ENCODE measurements at regions not wholly inside any gene's neighbourhood (a gene's known extent, or its start where the extent isn't known, plus 50 kb on each side); places are given as distances from the start of the nearest gene placed in this dataset.

DNA sequence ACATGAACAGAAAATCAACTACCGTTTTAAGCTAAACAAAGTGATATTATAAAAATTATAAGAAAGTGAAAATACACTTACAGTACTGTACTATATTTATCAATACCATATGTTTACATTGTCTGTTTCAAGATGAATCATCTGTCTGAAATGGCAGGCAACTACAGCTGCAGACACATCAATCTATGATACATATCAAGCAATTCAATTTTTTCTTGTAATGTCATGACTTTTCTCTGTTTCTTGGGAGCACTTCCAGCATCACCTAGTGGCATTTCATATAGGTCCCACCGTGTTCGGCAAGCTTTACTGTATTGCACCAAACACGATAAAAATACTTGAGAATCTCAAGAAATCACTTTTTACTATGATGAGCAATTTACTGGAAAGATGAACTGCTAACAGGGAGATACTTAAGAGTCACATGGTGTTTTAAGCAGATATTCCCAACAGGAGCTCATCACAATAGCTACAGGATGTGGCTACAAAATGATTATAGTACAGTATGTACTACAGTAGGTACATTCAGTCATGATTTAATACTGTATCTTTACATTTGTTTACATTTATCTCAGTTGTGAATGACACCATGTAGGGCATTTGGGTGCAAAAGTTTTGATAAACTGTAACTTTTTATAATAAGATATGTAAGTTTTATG, 207.4 kb downstream of the ADAM29 start:
- no peak for DNase-seq

DNA sequence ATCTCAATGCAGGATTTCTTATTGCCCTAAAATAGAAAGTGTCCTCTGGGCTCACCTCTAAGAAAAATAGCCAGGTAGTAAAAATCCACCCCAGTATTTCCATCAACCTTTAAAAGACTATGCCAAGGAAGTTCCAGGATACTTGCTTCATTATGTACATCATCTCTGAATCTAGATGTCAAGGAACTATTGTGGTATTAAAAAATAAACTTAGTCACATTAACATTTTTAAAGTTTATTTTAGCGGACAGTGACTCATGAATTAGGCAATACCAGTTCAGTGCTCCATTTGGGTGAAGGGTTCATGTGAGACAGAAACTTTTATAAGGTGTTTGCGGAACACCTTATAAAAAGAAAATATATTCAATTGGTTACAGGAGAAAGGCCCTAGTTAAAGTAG, 209.2 kb downstream of the ADAM29 start:
- DNase-seq = no peak

- no peak for DNase-seq
These were observed 211.6 kb downstream of the ADAM29 start for GRCh38 chr4:175129797-175130196.

DNA sequence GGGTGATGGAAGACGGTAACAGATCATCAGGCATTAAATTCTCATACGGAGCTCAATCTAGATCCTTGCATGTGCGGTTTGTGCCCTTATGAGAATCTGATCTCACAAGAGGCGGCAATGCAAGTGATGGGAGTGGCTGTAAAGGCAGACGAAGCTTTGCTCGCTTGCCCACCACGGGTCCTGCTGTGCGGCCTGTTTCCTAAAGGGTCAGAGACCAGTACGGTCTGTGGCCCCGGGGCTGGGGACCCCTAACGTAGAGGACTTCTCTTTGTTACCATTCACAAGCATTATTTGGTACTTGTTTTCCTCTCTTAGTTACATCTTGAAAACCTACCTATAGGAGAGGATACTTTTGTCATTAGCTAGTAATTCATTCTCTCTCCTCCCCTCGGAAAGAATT, 221.0 kb downstream of the ADAM29 start:
- DNase-seq = no peak

DNA sequence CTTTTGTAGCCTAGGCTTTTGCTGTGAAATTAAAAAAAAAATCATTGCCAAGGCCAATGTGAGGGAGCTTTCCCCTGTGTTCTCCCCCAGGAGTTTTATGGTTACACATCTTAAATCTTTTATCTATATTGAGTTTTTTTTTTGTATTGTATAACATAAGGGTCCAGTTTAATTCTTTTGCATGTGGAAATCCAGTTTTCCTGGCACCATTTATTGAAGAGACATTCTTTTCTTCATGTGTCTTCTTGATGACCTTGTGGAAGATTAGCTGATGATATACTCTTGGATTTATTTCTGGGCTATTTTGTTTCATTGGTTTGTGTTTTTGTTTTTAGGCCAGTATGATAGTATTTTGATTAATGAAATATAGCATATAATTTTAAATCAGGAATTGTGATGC, 225.0 kb downstream of the ADAM29 start:
- DNase-seq = no peak

GRCh38 chr4:175146799-175147198, 228.6 kb downstream of the ADAM29 start:
- DNase-seq = no peak

DNA sequence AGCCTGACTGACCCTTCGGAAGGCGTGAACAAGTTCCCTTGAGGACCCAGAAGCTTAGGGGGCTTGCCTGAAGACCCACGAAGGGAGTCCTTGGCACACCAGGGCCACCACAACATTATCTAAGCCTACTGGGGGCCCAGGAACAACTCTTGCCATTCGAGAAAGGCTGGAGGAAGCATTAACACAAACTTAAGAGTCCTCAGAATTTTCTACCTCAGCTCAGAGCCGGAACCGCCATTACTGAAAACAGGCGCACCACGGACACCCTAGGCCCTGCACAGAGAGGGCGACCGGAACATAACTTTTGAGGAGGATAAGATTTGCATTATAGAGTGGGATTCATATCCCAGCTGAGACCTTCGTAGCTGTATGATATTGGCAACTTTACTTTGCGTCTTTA, 229.1 kb downstream of the ADAM29 start:
- DNase-seq = no peak

- no peak for DNase-seq
These were observed 247.9 kb downstream of the ADAM29 start for GRCh38 chr4:175166020-175166419.

DNA sequence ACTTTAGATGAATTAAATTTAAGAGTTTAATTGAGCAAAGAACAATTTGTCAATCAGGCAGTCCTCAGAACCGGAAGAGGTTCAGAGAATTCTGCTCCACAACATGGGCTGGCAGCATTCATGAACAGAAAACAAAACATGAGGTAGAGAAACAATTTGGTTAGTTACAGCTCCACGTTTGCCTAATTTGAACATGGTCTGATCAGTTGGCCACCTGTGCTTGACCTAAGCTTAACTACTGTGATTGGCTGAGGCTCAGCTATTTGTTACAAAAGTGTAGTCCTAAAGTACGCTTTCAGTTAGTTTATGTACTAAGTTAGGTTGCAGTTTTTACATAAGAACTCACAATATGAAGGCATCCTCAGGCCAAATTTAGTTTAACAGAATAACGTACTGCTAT, 258.6 kb downstream of the ADAM29 start:
- no peak for DNase-seq

- DNase-seq = no peak
These were observed 272.5 kb downstream of the ADAM29 start for GRCh38 chr4:175190654-175191053.

- no peak for DNase-seq
These were observed 279.9 kb downstream of the ADAM29 start for GRCh38 chr4:175198056-175198455.

GRCh38 chr4:175215208-175215607, 297.1 kb downstream of the ADAM29 start:
- DNase-seq = no peak

DNA sequence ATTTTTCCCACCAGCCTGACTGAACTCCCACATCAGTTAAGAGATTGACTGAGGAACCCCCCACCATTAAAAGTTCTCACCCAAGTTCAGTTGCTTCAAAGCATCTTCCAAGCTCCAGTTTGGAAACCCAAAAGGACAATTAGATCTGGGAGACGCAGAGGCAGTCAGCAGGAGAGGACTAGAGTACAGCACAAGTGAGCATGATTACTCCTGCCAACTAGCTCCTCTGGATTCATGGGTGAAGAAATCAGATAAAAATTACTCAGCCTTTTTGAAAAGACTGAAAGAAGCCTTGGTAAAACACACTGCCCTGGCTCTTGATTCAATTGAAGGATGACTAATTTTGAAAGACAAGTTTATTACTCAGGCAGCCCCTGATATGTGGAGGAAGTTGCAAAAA, 297.5 kb downstream of the ADAM29 start:
- DNase-seq = no peak

GRCh38 chr4:175229154-175229553, 311.0 kb downstream of the ADAM29 start:
- DNase-seq = no peak

GRCh38 chr4:175234162-175234561, 316.0 kb downstream of the ADAM29 start:
- DNase-seq = no peak

DNA sequence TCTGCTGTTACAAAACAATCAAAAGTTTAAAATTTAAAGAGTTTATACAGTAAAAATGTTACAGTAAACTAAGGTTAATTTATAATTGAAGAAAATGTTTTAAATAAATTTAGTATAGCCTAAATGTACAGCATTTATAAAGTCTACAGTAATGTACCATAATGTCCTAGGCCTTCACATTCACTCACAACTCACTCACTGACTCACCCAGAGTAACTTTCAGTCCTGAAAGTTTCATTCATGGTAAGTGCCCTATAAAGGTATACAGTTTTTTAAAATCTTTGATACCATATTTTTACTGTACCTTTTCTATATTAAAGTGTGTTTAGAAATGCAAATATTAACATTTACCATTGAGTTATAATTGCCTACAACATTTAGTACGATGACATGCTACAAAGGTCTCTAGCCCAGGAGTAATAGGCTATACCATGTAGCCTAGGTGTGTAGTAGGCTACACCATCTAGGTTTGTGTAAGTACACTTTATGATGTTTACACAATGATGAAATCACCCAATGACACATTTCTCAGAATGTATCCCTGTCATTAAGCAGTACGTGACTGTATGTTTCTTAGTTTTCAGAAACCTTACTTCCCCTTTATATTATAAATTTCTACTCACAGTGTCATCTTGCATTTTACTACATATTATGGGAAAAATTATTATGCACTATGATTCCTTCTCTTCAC, 320.8 kb downstream of the ADAM29 start:
- no peak for DNase-seq

DNA sequence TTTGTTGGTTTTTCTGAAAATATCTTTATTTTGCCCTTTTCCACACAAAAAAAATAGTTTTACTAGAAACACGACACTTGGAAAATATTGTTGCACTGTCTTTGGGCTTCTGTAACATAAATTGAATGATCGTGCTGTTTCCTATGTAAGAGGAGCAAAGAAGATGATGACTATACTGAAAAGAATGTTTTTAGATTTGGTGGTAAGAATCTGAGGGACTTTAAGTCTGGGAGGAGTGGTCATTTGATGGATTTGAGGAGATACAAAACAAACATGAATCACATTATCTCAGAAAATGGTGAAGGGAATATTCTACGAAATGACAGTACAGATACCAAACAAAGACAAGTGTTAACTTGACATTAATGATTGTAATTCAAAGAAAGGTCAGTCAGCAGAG, 328.8 kb downstream of the ADAM29 start:
- DNase-seq = no peak

DNA sequence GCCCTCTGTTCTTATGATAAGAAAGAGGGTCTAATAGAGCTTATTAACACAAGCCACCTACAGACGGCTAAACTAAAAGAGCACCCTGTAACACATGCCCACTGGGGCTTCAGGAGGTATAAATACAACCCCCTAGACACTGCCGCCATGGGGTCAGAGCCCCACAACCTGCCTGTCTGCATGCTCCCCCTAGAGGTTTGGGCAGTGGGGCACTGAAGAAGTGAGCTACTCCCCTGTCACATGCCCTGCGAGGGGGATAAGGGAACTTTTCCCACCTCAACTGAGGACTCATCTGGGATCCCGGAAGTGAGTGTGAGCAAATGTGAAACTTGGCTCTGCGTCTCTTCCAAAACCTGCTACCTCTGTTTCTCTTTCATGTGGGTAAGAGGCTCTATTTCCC, 334.5 kb downstream of the ADAM29 start:
- DNase-seq = no peak

GRCh38 chr4:175253184-175253902, 335.2 kb downstream of the ADAM29 start:
- DNase-seq = no peak

- DNase-seq = no peak
These were observed 345.4 kb downstream of the ADAM29 start for GRCh38 chr4:175263537-175263936.

DNA sequence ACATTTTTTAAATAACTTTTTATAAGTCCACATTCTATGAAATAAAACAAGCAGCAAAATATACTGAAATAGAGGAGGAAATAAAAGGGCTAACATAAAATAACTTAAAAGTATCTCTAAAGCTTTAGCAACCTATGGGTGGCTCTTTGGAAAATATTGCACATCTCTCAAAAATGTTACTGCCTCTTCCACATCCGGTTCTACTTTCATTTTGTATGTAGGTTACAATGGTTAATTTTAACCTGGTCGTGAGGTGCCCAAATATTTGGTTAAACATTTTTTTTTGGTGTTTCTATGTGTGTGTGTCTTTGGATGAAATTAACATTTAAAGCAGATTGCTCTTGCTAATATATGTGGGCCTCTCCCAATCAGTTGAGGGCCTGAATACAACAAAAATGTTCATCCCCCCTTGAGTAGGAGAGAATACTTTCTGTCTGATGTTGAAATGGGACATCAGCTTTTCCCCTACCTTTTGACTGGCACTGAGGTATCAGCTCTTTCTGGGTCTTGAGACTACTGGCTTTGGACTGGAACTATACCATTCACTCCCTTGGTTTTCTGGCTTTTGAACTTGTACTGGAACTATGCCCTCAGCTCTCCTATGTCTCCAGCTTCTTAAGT, 353.0 kb downstream of the ADAM29 start:
- DNase-seq = no peak

- no peak for DNase-seq
These were observed 356.0 kb downstream of the ADAM29 start for GRCh38 chr4:175273995-175274753.
